Prostate gland (tissue), 2 donors: ENCODE measurements at regions not wholly inside any gene's neighbourhood (a gene's known extent, or its start where the extent isn't known, plus 50 kb on each side); places are given as distances from the start of the nearest gene placed in this dataset.

Source experiments
- POLR2A ChIP-seq: fragments of 450-650 bp; IDR thresholded peaks from one replicate; pipeline ENCODE4 v1.6.1; 2016; ENCODE audit warnings: antibody characterized with exemption, mild to moderate bottlenecking
- POLR2AphosphoS5 ChIP-seq: sonication (generic); formaldehyde crosslinking; IDR thresholded peaks from one replicate; pipeline ENCODE4 v1.6.1; 2017; ENCODE audit warnings: antibody characterized with exemption
- TF ChIP-seq, protein P1 (sequence below), 4 experiments: fragments of 200-600 bp in 2 of 4; fragments of 450-650 bp in 2 of 4; sonication (generic) in 2 of 4; IDR thresholded peaks; 1 replicate in 3 of 4; 2 replicates in 1 of 4; pipeline ENCODE4 v1.5.1; 2016 to 2019; ENCODE audit warnings: antibody characterized with exemption in 4 of 4, mild to moderate bottlenecking in 2 of 4, moderate library complexity in 2 of 4

DNA sequence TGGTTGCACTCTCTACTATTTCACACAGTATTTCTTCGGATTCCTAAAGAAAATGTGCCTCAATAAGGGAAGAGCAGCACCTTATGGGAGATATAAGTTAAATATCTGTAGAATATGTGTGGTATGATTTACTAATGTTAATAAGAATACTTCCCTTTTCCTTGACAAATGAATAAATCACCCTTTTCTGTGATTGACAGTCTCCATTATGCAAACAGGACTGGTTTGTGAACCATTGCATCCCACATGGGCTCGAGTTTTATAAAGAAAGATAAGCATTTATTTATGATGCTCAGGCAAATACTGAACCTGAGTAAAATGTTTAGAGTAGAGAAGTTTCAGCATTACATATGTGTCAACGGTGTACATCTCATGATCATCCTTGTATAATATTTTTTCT, 587.7 kb upstream of the BRINP3 start:
- TF ChIP-seq, protein P1, sequence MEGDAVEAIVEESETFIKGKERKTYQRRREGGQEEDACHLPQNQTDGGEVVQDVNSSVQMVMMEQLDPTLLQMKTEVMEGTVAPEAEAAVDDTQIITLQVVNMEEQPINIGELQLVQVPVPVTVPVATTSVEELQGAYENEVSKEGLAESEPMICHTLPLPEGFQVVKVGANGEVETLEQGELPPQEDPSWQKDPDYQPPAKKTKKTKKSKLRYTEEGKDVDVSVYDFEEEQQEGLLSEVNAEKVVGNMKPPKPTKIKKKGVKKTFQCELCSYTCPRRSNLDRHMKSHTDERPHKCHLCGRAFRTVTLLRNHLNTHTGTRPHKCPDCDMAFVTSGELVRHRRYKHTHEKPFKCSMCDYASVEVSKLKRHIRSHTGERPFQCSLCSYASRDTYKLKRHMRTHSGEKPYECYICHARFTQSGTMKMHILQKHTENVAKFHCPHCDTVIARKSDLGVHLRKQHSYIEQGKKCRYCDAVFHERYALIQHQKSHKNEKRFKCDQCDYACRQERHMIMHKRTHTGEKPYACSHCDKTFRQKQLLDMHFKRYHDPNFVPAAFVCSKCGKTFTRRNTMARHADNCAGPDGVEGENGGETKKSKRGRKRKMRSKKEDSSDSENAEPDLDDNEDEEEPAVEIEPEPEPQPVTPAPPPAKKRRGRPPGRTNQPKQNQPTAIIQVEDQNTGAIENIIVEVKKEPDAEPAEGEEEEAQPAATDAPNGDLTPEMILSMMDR (IDR thresholded peaks at IDR 0.05): no peak
- no peak for TF ChIP-seq POLR2A
- TF ChIP-seq POLR2AphosphoS5: no peak
